HG03045 (cell line): ENCODE measurements at regions not wholly inside any gene's neighbourhood (a gene's known extent, or its start where the extent isn't known, plus 50 kb on each side); places are given as distances from the start of the nearest gene placed in this dataset.

Source experiments
- ATAC-seq: cut with Tn5 transposase; IDR thresholded peaks from one replicate; pipeline ENCODE4 v1.9.1; 2021; ENCODE audit warnings: mild to moderate bottlenecking, moderate library complexity; ENCODE audit not compliant: unreplicated experiment

DNA sequence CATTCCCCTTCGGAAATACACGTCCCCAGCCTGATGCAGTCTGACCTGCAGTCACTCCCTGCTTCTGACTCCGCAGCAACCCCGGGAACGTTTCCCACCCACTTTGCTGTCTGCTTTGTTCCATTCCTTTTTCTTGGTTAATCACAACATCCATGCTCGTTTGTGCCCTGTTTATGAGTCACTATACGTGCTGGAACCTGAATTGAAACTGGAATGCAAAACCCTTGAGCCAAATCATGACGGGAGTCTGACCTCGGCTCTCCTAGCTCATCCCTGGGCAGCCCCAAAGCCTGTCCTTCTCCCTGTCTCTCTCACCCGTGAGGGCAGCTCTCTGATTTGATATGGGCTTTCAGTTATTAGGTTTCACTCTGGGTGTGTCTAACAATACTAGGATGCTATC is 57.1 kb upstream of the RNF152 start:
- no peak for ATAC-seq

DNA sequence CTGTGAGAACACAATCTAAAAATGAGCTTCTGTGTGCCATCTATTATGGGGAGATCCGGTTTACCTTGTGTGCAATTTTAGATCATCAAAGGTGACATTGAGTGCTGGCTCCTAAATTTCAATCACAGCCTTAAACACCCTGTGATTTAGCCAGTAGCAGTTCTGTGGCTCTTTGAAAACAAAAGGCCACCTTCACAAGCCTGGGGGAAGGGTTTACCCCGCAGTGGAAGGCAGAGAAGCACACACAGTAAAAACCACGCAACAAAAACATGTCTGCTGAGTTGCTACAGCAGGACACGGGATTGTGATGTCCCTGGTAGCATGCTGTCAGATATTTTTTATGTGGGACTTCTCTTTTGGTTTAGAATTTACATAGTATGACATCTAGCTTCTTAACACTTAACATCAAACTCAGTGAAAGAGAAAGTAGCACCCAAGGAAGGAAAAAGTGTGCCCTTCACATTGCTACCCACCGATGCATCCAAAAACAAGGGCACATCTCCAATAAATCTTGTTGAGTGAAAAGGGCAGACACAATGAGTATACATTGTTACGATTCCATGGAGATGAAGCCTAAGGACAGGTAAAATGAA is 56.1 kb upstream of the RNF152 start:
- ATAC-seq, result no peak

DNA sequence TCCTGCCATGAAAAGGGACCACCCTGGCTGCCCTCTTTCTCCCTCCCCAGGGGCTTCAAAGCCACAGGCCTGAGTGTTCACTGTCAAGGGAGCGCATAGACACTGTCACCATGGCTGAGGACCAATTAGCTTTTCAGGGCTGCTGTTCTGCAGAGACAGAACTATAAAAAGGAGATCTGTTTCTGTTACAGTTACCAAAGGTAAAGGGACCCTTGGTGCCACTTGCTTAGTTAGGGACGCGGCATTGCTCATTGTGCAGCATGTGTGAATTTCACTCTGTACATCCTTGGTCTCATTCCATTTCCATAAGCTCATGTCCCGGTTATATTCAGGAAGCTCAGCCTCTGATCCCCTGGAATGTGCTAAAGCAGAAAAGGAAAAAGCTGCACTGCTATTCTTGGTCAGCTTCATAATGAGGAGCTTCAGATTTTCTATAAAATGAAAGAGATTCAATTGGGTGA is 55.5 kb upstream of the RNF152 start:
- no peak for ATAC-seq

DNA sequence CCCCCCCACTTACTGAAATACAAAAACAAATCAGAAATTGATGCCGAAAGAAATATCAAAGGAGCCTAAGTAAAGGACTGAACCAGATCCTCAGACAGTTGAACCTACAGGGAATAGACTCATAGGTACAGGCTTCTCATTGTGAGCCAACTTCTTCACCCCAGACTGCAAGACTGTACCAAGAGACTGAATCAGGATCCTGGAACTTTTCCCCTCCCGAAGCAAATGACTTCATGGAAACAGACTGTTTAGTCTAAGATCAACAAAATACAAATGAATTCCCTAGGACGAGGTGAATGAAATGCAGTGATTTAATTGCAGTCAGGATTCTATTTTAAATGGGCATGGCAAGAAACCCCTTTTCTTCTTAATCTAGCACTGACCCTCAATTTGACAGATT is 53.6 kb upstream of the RNF152 start:
- no peak for ATAC-seq

DNA sequence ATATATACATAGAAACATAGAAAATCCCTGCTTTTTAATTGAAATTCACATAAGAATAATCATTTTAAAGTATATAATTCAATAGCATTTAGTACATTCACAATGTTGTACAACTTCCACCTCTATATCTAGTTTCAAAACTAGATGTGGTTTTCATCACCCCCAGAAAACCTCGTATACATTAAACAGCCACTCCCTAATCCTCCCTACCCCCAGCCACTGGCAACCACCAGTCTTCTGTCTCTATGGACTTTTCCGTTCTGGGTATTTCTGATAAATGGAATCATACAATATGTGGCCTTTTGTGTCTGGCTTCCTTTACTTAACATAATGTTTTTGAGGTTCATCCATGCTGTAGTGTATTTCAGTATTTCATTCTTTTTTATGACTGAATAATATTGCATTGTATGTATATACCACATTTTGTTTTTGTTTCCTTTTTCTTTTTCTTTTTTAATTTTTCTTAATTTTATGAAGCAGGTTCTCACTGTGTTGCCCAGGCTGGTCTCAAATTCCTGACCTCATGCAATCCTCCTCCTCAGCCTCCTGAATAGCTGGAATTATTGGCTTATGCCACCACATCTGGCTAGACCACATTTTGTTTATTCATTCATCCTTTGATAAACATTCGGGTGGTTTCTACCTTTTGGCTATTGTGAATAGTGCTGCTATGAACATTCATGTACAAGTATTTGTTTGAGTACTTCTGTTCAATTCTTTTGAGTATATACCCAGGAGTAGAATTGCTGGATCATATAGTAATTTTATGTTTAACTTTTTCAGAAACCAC is 50.6 kb upstream of the RNF152 start:
- no peak for ATAC-seq
